GM21825 (cell line): ENCODE measurements at regions not wholly inside any gene's neighbourhood (a gene's known extent, or its start where the extent isn't known, plus 50 kb on each side); places are given as distances from the start of the nearest gene placed in this dataset.
"Not testable (repeated sequence)": the region's sequence is repeated elsewhere in the genome, so short reads cannot be mapped to it uniquely, and the experiment has no call there.

ENCODE experiments used
- ATAC-seq: cut with Tn5 transposase; IDR thresholded peaks from one replicate; pipeline ENCODE4 v1.9.1; 2021; ENCODE audit warnings: mild to moderate bottlenecking, moderate library complexity; ENCODE audit not compliant: unreplicated experiment

DNA sequence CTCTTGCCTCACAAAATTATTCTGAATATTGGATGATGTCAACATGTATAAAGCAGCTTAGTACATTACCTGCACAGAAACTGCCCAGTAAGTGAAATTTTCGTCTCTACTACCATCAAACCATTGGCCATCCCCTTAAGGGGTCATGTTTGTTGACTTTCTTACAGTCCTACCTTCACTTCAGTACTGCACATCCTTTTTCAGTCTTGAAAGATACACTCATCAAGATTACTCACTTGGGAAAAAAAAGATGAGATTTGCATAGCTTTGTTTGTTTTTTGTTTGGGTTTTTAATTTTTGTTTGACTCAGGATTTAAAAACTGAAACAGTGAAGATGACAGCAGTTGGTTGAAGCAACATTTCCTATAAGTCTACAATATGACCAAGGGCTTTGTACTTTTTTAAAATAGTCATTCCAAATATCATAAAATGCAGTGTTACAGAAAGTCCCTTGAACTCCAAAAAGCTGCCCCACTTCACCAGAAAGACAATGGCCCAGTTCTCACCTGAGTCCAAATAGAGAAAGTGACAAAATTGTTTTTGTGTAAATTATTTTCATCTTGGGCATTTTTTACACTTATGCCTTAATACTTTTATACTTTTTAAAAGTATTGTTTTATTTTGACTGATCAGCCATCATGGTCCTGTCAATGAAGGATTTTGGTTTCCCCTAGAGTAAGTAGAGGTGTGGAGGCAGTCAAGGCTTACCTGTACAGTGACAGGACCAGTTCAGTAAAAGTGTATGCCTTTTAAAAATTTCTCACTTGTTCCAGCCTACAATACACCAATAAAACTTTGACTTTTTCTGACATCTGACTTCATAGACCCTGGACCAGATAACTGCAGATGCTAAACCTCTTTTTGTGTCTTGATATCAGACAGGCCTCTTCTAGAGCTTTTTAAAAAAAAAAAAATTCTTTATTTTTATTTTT is 59.7 kb upstream of the EDA2R start:
- no peak for ATAC-seq

DNA sequence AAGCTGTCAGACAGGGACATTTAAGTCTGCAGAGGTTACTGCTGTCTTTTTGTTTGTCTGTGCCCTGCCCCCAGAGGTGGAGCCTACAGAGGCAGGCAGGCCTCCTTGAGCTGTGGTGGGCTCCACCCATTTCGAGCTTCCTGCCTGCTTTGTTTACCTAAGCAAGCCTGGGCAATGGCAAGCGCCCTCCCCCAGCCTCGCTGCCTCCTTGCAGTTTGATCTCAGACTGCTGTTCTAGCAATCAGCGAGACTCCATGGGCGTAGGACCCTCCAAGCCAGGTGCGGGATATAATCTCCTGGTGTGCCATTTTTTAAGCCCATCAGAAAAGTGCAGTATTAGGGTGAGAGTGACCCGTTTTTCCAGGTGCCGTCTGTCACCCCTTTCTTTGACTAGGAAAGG is 53.6 kb upstream of the EDA2R start:
- ATAC-seq, result not testable (repeated sequence)
